Right lobe of liver (tissue), 4 donors: ENCODE measurements at regions not wholly inside any gene's neighbourhood (a gene's known extent, or its start where the extent isn't known, plus 50 kb on each side); places are given as distances from the start of the nearest gene placed in this dataset.

Experiments
- CTCF ChIP-seq, 4 donors: fragments of 200-600 bp in 3 of 4; fragments of 450-650 bp in 1 of 4; IDR thresholded peaks; one replicate each; pipeline versions ENCODE4 v1.5.1 to v1.8.0; 2016 to 2022; ENCODE audit warnings: antibody characterized with exemption in 4 of 4, mild to moderate bottlenecking in 2 of 4
- POLR2A ChIP-seq: fragments of 450-650 bp; IDR thresholded peaks from one replicate; pipeline ENCODE4 v1.6.1; 2017; ENCODE audit warnings: antibody characterized with exemption, mild to moderate bottlenecking
- donor health status: DM: no; HTN: no; CAD: no.
- donor health status: DM: no; HTN: no; CAD: no.
- donor health status: DM: no; HTN: yes; CAD: no.

- no peak for TF ChIP-seq POLR2A
- TF ChIP-seq CTCF (IDR thresholded peaks at IDR 0.05), result no peak
Measured at GRCh38 chr1:172764378-172764777, 105.5 kb downstream of the FASLG start.
